ENCODE measurements at regions not wholly inside any gene's neighbourhood (a gene's known extent, or its start where the extent isn't known, plus 50 kb on each side); places are given as distances from the start of the nearest gene placed in this dataset.

GRCh38 chr3:106117490-106117858 lies 248.7 kb upstream of the CBLB start:
- TF ChIP-seq CTCF (IDR thresholded peaks at IDR 0.05; ENCODE audit: low read depth, low read length, missing control alignments), result no peak
- no peak overlapping the region for H3K4me3 ChIP-seq (replicated peaks; ENCODE audit: low read depth, low read length)
- no peak for DNase-seq (ENCODE audit: extremely low read depth, low read depth)

GRCh38 chr3:106119614-106120082 lies 250.8 kb upstream of the CBLB start:
- no peak for DNase-seq (ENCODE audit: extremely low read depth, low read depth)
- no peak for TF ChIP-seq CTCF (IDR thresholded peaks at IDR 0.05; ENCODE audit: low read depth, low read length, missing control alignments)

DNA sequence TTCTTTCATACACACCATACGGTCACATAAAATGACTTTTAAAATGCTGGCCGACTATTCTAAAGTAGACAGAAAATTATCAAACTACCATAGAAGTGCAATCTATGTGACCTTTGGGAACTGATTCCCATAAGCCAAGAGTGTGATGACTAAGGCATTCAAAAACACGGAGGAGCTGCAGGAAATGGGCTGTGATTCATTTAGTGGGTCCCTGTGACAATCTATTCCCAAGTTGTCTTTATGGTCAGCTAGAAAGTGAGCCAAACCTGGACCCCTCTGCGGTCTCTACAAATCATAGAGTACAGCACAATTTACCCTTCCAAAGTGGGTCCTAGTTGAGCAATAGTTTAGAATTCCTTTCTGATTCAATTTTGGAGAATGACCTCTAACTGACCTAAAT lies 251.5 kb upstream of the CBLB start:
- H3K4me3 ChIP-seq (replicated peaks; ENCODE audit: low read depth, low read length), result no peak overlapping the region
- no peak for TF ChIP-seq CTCF (IDR thresholded peaks at IDR 0.05; ENCODE audit: low read depth, low read length, missing control alignments)
- DNase-seq (ENCODE audit: extremely low read depth, low read depth), result no peak

More at GRCh38 chr3:106119614-106120082, 250.8 kb upstream of the CBLB start:
- H3K4me3 ChIP-seq (replicated peaks; ENCODE audit: low read depth, low read length), result no peak overlapping the region

GRCh38 chr3:106121491-106122289 lies 252.9 kb upstream of the CBLB start:
- no peak for DNase-seq (ENCODE audit: extremely low read depth, low read depth)
- H3K4me3 ChIP-seq (replicated peaks; ENCODE audit: low read depth, low read length), result no peak overlapping the region
- no peak for TF ChIP-seq CTCF (IDR thresholded peaks at IDR 0.05; ENCODE audit: low read depth, low read length, missing control alignments)

GRCh38 chr3:106124818-106125217 lies 256.0 kb upstream of the CBLB start:
- no peak overlapping the region for H3K4me3 ChIP-seq (replicated peaks; ENCODE audit: low read depth, low read length)
- no peak for DNase-seq (ENCODE audit: extremely low read depth, low read depth)
- TF ChIP-seq CTCF (IDR thresholded peaks at IDR 0.05; ENCODE audit: low read depth, low read length, missing control alignments), result no peak

DNA sequence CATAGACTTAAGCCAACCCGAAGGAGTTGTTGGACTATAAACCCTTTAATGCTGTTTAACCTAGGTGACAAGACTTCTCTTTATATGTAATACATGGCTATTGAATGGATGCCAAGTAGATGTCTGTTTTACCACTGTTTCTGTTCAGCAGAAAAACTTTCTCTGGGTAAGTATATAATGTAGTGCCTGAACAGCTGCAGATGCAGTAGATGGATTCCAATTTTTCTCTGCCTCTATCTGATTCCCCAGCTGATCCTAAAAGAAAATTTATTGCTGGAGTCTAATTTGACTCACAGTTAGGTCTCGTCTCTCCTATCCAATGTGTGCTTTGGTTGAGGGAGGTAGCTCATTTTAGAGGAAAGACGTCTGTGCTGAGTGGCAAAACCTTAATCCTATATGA lies 256.5 kb upstream of the CBLB start:
- no peak for DNase-seq (ENCODE audit: extremely low read depth, low read depth)
- no peak for TF ChIP-seq CTCF (IDR thresholded peaks at IDR 0.05; ENCODE audit: low read depth, low read length, missing control alignments)
- no peak overlapping the region for H3K4me3 ChIP-seq (replicated peaks; ENCODE audit: low read depth, low read length)

Measured in HFF-Myc (cell line).